Activated CD4-positive, alpha-beta T cell treated with anti-CD3 and anti-CD28 coated beads for 48 hours (primary cell): ENCODE measurements at regions not wholly inside any gene's neighbourhood (a gene's known extent, or its start where the extent isn't known, plus 50 kb on each side); places are given as distances from the start of the nearest gene placed in this dataset.
"Not testable (repeated sequence)": the region's sequence is repeated elsewhere in the genome, so short reads cannot be mapped to it uniquely, and the experiment has no call there.

Source experiments
- DNase-seq: peaks from one replicate; pipeline ENCODE4 v3.0.0-alpha.2; 2020

DNA sequence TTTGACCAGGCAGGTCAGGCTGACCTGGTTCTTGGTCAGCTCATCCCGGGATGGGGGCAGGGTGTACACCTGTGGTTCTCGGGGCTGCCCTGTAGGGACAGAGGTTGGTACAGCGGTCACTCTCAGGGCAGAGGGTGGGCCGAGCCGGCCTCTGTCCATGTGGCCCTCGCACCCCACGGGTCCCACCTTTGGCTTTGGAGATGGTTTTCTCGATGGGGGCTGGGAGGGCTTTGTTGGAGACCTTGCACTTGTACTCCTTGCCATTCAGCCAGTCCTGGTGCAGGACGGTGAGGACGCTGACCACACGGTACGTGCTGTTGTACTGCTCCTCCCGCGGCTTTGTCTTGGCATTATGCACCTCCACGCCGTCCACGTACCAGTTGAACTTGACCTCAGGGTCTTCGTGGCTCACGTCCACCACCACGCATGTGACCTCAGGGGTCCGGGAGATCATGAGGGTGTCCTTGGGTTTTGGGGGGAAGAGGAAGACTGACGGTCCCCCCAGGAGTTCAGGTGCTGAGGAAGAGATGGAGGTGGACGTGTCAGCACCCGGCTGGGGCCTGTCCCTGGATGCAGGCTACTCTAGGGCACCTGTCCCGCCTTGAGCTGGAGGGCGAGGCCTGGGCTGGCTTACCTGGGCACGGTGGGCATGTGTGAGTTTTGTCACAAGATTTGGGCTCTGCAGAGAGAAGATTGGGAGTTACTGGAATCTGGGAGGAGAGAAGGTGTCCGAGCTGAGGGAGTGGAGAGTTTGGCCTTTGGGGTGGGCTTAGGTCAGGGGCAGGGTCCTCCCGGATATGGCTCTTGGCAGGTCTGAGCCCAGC lies 215.5 kb downstream of the TMEM121 start:
- not testable (repeated sequence) for DNase-seq

DNA sequence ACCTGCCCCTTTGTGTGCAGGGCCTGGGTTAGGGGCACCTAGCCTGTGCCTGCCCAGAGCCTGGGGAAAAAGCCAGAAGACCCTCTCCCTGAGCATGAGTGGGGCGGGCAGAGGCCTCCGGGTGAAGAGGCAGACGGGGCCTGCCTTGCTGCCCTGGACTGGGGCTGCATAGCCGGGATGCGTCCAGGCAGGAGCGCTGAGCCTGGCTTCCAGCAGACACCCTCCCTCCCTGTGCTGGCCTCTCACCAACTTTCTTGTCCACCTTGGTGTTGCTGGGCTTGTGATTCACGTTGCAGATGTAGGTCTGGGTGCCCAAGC lies 216.1 kb downstream of the TMEM121 start:
- no peak for DNase-seq

DNA sequence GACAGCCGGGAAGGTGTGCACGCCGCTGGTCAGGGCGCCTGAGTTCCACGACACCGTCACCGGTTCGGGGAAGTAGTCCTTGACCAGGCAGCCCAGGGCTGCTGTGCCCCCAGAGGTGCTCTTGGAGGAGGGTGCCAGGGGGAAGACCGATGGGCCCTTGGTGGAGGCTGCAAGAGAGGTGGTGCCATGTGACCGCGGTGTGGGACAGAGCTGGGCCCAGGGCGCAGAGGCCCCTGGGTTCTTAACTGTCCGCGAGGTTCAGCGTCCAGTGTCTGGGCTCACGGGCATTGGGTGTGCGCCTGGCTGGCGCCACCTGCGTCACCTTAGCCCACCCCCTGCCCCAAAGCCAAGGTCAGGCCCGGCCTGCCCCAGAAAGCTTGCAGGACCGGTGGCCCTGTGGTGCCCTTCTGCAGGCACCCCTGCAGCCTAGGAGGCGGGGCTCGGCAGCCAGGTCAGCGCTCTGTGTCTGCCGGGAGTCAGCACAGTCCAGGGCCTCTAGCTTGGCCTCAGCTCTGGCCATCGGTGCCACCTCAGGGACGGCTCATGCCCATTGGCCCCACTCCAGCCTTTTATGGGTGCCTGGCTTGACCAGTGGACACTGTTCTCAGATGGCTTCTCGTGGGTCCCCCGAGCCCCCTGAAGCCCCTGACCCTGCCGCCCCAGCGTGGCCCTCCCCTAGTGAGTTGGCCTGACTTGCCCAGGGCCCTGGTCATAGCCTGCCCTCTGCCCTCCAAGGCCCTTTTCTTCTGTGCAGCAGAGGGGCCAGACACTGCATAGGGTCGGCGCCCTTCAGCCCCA lies 216.7 kb downstream of the TMEM121 start:
- not testable (repeated sequence) for DNase-seq

DNA sequence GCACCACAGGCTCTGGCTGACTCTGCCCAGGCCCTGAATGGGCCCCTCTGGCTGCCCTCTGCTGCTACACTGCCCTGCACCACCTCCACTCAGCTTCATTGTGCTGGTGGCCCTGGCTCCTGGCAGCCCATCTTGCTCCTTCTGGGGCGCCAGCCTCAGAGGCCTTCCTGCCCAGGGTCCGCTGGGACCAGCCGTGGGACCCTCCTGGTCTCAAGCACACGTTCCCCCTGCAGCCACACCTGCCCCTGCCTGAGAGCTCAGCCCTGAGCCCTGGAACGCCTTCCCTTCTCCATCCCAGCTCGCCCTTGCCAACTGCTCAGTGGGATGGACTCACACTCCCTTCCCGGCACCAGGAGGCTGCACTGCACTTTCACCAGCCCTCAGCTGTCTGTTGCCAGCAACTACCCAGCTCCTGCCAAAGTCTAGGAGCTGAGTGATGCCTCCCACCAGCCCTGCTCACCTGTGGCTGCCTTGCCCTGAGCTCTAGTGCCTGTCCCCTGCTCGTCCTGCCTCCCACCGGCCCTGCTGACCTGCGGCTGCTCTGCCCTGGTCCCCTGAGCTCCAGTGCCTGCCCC lies 217.9 kb downstream of the TMEM121 start:
- not testable (repeated sequence) for DNase-seq

DNA sequence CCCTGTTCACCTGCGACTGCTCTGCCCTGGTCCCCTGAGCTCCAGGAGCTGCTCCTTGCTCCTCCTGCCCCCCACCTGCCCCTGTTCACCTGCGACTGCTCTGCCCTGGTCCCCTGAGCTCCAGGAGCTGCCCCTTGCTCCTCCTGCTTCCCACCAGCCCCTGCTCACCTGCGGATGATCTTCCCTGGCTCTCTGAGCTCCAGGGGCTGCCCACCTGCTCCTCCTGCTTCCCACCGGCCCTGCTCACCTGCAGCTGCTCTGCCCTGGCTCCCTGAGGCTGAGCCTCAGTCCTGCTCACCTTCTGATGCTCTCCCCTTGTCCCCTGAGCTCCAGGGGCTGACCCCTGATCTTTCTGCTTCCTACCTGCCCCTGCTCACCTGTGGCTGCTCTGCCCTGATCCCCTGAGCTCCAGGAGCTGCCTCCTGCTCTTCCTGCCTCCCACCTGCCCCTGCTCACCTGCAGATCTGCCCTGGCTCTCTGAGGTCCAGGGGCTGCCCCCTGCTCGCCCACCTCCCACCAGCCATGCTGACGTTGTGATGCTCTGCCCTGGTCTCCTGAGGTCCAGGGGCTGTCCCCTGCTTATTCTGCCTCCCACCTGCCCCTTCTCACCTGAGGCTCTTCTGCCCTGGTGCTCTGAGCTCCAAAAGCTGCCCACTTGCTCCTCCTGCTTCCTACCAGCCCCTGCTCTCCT lies 219.2 kb downstream of the TMEM121 start:
- DNase-seq: no peak

DNA sequence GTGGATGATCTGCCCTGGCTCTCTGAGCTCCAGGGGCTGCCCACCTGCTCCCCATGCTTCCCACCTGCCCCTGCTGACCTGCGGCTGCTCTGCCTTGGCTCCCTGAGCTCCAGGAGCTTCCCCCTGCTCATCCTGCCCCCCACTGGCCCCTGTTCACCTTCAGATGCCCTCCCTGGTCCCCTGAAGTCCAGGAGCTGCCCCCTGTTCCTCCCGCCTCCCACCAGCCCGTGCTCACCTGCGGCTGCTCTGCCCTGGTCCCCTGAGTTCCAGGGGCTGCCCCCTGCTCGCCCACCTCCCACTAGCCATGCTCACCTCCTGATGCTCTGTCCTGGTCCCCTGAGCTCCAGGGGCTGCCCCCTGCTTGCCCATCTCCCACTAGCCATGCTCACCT lies 219.7 kb downstream of the TMEM121 start:
- DNase-seq: no peak

DNA sequence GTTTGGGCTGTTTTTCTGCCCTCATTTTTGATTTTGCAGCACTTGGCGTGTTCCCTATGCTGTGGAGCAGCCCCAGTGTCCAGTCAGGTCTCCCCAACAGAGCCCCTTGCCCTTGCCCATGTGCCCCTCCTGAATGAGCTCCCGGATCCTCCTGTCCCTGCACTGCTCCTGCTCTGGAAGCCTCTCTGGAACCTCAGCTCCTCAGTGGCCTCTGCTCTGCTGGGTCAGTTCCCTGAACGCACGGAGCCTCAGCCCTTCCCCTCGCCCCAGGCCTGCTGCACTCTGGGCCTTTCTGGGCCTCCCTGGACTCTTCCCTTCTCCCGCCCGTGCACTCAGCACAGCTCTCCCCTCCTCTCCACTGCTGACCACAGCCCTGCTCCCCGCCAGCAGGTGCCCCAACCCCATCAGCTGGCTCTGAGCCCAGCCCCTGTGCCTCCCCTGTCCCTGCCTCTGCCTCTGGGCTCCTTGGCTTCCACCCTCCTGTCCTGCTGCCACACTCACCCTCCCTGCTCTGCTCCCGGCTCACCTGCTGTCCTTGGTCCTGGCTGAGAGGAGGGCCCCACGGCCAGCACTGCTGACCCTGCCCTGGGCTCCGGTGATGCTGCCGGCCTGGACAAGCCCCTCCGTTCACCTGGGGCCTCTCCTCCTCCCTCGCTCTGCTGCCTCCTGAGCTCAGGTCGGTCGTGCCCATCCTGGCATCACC lies 220.6 kb downstream of the TMEM121 start:
- DNase-seq: not testable (repeated sequence)

DNA sequence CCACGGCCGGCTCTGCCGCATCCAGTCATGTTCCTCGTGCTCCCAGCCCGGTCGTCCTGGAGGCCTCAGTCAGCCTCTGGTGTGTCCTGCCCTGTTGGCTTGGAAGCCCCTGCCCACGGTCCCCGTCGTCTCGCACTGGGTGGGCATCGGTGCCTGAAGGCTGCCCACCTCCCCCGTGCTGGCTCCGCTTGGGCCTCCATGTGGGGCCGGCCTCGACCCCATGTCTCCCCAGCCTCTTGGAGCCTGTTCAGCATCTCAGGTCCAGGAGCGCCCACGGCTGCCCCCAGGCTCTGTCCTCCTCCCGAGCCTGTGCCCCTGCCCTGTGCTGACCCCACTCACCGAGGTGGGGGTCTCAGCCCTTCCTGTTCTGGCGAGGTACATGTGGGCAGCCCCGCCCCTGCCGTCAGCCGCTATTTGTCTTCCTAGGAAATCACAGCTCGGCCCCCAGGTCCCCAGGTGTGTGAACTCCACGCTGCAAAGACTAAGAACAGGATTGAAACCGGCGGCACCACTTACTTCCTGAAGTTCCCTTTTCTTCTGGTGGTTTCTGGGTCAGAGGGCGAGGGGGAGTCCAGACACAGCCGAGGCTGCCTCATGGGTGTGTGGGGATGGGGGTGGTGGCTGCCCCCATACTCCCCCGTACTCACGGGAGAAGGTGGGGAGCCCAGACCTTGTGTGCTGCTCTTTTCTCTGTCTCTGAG lies 221.3 kb downstream of the TMEM121 start:
- not testable (repeated sequence) for DNase-seq

DNA sequence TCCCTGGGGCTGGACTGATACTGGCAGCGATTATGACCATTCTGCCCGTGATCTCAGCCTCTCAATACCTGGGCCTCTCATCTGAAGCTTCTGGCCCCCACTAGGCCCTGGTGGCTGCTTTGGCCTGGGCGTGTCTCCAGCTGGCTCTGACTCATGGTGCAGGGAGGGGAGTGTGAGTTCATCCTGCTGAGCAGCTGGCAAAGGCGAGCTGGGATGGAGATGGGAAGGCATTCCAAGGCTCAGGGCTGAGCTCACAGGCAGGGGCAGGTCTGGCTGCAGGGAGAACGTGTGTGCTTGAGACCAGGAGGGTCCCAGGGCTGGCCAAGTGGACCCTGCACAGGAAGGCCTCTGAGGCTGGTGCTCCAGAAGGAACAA lies 221.8 kb downstream of the TMEM121 start:
- no peak for DNase-seq

DNA sequence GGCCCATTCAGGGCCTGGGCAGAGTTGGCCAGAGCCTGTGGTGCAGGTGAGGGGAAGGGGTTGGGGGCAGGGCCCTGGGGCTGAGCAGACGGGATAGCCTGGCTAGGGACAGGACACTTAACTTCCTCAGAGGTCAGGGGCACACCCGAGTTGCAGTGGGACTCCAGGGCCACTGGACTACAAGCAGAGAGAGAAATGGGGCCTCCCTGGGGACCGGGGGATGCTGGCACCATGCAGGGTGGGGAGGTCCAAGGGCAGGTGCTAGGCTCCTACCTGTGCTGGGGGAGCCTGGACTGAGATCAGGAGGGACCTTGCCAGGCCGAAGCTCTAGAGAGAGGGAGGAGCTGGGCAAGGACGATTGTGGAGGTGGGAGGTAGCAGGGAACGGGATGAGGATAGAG lies 222.3 kb downstream of the TMEM121 start:
- DNase-seq: not testable (repeated sequence)

DNA sequence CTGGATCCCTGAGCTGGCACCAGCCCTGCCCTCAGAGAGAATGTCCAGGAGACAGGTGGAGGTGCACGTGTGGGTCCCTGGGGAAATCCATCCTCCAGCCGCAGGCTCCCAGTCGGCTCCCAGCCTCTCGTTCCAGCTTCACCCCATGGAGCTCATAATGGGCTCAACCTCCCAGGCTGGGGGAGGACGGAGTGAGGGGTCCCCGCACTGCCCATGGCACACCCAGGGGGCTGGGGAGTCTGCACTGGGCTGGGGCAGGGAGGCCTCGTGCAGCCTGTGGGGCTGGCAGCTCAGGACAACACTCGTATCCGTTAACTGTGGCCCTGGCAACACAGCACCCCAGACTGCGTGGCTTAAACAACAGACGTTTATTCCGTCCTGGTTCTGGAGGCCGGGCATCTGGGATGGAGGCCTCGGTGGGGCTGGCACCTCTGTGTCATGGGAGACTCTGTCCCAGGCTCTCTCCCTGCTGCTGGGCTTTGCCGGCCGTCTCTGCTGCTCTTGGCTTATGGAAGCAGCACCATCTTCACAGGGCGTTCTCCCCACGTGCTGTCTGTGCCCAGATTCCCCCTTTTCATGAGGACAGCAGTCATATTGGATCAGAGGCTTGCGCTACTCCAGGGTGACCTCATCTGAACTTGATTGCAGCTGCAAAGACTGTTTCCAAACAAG lies 223.6 kb downstream of the TMEM121 start:
- not testable (repeated sequence) for DNase-seq

DNA sequence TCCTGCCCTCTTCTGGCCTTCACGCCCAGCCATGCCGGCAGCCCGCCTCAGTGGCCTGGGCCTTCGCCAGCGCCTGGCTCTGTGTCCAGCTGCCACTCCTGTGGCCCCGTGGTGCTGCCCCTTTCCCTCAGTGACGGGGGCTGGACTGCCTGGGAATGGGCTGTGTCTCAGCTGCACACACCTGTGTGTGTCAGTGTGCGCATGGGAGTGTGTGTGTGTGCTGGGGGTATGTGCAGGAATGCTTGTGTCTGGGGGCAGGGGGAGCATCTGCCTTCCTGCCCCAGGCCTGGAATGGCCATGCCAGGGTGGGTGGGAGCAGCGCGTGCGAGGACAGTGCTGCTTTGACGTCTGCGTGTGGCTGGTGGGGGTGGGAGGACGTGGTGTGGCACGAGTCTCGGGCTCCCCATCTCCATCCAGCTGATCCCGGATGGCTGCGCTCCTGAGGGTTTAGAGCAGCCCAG lies 224.9 kb downstream of the TMEM121 start:
- DNase-seq: not testable (repeated sequence)

DNA sequence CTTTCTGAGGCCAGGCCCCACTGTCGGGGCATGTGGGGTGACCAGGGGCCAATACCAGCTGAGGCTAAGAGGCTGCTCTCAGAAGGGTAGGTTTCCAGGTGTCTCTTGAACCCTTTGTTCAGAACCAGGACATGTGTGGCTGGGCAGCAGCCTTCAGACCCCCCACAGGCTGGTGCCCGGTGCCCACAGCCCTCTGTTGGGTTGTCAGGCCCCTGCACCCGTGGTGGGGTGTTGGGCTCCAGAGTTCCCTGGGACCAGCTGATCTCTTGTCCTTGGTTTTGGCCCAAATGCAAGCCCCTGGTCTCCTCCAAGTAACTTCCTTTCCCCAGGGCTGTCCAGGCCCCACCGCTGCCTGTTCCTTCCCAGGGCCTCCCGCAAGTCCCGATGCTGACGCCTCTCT lies 226.0 kb downstream of the TMEM121 start:
- not testable (repeated sequence) for DNase-seq

DNA sequence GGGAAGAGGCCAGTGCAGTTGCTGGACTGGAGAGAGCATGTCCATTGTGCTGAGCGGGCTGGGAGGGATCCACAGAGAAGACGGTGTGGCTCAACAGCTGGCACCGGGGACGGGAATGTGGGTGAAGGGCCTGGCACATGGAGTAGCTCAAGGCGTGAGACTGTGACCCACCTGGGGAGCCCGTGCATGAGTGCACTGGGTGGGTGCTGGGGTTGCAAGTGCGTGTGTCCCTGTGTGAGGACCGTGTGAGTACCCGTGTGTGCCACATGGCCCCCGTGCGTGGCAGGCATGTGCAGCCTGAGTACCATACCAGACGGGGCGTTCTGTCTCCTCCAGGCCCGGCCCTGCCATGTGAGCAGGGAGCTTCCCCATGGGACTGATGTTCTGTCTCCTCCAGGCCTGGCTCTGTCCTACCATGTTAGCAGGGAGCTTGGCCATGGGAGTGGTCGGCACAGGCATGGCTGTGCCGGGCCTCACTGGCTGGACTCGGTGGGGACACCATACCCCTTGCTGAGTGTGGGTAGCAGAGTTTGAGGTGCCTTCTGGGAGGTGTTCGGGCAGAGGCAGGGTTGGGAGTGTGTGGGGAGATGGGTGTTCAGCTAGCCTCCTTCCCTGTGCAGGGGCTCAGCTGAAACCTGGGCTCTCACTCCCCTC lies 234.4 kb downstream of the TMEM121 start:
- no peak for DNase-seq

DNA sequence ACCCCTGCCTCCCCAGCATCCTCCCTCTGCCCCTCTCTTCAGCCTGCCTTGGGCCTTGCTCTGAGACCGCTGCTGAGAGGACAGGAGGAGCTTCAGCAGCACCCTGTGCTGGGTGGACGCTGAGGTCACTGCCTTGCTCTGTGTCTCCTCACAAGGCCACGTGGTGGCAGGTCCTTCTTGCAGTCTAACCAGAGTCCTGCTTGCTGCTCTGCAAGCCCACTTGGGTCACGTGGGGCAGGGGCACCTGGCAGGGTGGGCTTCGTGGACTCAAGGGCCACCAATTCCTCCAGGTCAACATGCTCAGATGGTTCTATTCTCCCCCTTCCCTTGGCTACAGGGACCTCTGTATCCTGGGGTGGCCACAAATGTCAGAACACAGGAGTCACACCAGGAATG lies 235.0 kb downstream of the TMEM121 start:
- not testable (repeated sequence) for DNase-seq

DNA sequence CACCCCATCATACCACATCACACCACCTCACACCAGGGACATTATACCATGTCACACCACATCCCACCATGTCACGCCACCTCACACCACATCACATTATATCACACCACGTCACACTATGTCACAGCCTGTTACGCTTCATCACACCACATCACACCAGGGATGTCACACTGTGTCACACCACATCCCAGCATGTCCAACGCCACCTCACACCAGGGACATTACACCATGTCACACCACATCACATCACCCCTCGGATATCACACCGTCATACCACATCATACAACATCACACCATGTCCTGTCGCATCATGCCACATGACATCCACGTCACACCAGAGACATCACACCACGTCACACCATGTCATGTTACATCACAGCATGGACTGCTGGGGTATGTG lies 235.5 kb downstream of the TMEM121 start:
- no peak for DNase-seq

DNA sequence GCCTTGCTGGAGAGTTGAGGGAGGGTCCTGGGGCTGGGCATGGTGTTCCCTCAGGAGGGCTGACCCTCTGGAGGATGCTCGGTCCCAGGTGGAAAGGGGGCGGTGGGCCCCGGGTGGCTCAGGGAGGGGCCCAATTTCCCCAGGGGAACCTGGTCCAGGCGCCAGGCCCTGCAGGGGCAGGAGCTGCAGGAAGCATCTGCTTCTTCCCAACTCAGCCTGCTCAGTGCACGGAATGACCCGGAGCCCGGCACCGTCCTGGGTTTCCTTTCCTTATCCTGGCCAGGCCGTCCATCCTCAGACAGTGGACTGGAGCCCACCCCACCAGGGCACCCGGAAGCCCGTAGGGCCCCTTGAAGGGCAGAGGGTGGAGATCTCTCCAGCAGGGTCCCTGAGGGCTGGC lies 235.9 kb downstream of the TMEM121 start:
- not testable (repeated sequence) for DNase-seq

DNA sequence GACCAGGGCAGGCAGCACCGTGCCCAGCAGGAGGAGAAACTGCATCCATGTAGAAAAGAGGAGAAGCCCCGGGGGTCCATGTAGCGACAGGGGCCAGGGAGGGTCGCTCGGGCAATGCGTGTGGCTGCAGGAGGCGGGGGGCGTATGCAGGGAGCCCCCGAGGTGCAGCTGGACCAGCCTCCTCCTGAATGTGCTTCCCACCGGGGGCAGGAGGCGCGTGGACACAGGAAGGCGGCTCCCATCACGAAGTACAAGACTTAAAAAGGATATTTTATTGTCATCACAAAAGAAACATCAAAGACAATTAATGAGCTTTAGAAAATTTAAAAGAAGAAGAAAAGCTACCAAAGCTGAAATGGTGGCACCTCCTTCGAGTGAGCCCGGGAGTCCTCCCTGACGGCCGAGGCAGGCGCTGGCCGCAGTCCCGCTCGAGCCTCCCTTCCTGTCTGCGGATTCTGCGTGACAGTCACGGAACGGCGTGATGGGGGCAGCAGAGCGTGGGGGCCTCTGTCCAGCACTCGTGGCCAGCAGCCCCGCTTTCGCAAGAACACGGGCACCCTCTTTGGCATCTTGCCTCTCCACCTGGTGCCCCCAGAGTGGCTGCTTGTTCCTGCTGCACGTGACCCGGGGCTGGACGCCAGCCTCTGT lies 238.0 kb downstream of the TMEM121 start:
- DNase-seq: not testable (repeated sequence)

DNA sequence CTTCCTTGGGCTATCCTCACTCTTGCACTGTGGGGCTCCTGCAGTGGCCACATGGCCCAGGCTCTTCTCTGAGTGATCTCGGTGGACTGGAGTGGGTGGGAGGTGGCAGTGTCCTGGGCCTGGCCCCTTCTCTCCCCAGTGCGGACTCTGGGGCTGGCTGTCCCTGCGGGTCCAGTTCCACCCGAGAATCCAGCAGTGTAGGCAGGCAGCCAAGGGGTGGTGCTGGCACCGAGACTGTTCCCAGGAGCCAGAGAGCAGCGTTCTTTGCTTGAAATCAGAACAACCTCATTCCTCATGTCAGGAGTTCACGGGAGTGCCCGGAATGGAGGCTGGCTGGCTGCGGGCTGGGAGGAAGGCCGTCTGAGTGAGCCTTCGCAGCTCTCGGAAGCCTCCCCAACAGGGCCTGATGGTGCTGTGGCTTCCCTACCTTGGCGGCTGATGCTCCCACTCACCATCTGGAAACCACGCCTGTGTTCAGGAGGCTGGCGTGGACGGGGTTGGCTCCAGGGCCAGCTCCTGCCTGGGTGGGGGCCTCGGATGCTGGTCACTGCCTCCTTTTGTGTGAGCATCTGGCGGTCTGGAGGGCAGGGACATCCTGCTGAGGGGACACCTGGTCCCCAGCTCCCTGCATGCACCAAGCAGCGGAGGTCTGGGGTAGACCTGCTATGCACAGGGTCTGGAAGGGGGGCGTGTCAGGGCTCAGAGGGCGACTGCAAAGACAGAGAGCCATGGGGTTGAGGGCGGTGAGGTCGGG lies 238.9 kb downstream of the TMEM121 start:
- not testable (repeated sequence) for DNase-seq
